ENCODE measurements at regions not wholly inside any gene's neighbourhood (a gene's known extent, or its start where the extent isn't known, plus 50 kb on each side); places are given as distances from the start of the nearest gene placed in this dataset.

GRCh38 chr9:84598921-84599636 is 70.5 kb upstream of the NTRK2 start:
- Mint-ChIP-seq H3K9me3 (no peaks in the 10 kb centered on the region), H3K4me1 (peaks cover 10% of the 10 kb centered on the region), H3K27me3 (ENCODE audit: low read depth) (no peaks in the 10 kb centered on the region), H3K36me3 (ENCODE audit: low read depth) (no peaks in the 10 kb centered on the region), H3K4me3 (no peak overlapping the region), H3K27ac (no peak overlapping the region)
- TF ChIP-seq, protein P1, sequence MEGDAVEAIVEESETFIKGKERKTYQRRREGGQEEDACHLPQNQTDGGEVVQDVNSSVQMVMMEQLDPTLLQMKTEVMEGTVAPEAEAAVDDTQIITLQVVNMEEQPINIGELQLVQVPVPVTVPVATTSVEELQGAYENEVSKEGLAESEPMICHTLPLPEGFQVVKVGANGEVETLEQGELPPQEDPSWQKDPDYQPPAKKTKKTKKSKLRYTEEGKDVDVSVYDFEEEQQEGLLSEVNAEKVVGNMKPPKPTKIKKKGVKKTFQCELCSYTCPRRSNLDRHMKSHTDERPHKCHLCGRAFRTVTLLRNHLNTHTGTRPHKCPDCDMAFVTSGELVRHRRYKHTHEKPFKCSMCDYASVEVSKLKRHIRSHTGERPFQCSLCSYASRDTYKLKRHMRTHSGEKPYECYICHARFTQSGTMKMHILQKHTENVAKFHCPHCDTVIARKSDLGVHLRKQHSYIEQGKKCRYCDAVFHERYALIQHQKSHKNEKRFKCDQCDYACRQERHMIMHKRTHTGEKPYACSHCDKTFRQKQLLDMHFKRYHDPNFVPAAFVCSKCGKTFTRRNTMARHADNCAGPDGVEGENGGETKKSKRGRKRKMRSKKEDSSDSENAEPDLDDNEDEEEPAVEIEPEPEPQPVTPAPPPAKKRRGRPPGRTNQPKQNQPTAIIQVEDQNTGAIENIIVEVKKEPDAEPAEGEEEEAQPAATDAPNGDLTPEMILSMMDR (IDR thresholded peaks at IDR 0.05; ENCODE audit: unreplicated experiment in 3 of 3), result no peak

DNA sequence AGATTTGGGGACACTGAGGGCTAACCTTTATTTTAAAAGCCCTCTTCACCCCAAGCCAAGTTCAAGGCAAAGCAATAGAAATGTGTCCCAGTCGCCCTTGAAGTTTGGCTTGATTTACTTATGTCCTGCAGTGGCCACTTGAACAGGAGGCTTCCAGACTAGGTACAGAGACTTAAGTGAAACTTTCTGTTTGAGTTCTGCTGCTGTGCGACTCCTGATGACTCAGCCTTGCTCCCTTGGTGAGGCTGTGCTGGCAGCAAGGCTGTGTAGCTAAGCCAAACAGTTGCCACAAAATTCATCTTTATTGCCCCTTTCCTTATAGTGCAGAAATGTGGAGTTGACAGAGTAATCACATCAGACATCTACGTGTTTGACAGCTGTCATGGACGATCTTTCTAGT is 68.8 kb upstream of the NTRK2 start:
- no peaks in the 10 kb centered on the region for H3K36me3 Mint-ChIP-seq (ENCODE audit: low read depth)
- H3K4me3 Mint-ChIP-seq, result no peak overlapping the region
- H3K27ac Mint-ChIP-seq, result peak overlapping the region in 1 of 3 experiments; percentile 1
- H3K4me1 Mint-ChIP-seq, result peaks cover 12% of the 10 kb centered on the region
- H3K9me3 Mint-ChIP-seq, result no peaks in the 10 kb centered on the region
- TF ChIP-seq, protein P1 (IDR thresholded peaks at IDR 0.05; ENCODE audit: unreplicated experiment in 3 of 3), result no peak
- no peaks in the 10 kb centered on the region for H3K27me3 Mint-ChIP-seq (ENCODE audit: low read depth)

- TF ChIP-seq, protein P1 (IDR thresholded peaks at IDR 0.05; ENCODE audit: unreplicated experiment in 3 of 3), result no peak
- no peak overlapping the region for H3K27ac Mint-ChIP-seq
- H3K9me3 Mint-ChIP-seq, result peaks cover 6% of the 10 kb centered on the region
- peaks cover 12% of the 10 kb centered on the region for H3K4me1 Mint-ChIP-seq
- H3K27me3 Mint-ChIP-seq (ENCODE audit: low read depth), result no peaks in the 10 kb centered on the region
- H3K36me3 Mint-ChIP-seq (ENCODE audit: low read depth), result no peaks in the 10 kb centered on the region
- no peak overlapping the region for H3K4me3 Mint-ChIP-seq
Measured at GRCh38 chr9:84604223-84604622, 65.3 kb upstream of the NTRK2 start.

DNA sequence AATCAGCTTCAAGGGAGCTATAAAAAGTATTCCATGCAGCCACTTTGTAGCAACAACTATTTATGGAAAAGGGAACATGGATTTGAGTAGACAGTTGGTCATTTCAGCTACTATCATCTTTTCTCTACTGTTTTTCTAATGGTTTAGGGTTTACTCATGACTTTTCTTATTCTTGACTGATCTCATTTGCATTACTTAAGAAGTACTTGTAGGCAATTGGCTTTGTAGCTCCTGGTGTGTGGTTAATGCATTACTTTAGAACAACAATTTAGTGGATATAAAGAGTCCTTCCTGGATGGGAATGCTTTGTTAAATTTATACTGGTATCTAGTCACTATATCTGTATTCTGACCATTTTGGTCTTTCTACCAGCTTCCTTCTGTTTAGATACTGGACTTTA is 59.8 kb upstream of the NTRK2 start:
- H3K4me1 Mint-ChIP-seq, result peaks cover 13% of the 10 kb centered on the region
- TF ChIP-seq, protein P1 (IDR thresholded peaks at IDR 0.05; ENCODE audit: unreplicated experiment in 3 of 3), result no peak
- H3K27me3 Mint-ChIP-seq (ENCODE audit: low read depth), result no peaks in the 10 kb centered on the region
- no peak overlapping the region for H3K4me3 Mint-ChIP-seq
- no peak overlapping the region for H3K27ac Mint-ChIP-seq
- no peaks in the 10 kb centered on the region for H3K36me3 Mint-ChIP-seq (ENCODE audit: low read depth)
- peaks cover 17% of the 10 kb centered on the region for H3K9me3 Mint-ChIP-seq

DNA sequence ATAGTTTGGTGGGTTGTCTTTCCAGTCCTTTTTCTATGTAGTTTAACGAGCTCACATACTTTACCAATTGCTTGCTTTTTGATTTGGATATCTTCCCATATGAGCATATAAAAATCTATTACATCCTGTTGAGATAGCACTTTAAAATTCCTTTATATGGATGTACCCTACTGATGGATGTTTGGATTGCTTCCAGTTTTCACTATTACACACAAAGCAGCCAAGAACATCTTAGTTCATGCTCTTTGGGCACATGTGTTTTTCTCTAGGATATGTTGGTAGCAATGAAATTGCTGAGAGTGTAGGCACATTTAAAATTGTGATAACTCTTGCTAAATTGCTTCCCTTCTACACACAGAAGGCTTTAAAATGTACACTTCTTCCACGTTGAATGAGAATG is 56.1 kb upstream of the NTRK2 start:
- Mint-ChIP-seq H3K9me3 (peaks cover 12% of the 10 kb centered on the region), H3K4me1 (peaks cover 40% of the 10 kb centered on the region), H3K27ac (no peak overlapping the region), H3K4me3 (no peak overlapping the region), H3K36me3 (ENCODE audit: low read depth) (no peaks in the 10 kb centered on the region), H3K27me3 (ENCODE audit: low read depth) (no peaks in the 10 kb centered on the region)
- TF ChIP-seq, protein P1 (IDR thresholded peaks at IDR 0.05; ENCODE audit: unreplicated experiment in 3 of 3), result no peak

DNA sequence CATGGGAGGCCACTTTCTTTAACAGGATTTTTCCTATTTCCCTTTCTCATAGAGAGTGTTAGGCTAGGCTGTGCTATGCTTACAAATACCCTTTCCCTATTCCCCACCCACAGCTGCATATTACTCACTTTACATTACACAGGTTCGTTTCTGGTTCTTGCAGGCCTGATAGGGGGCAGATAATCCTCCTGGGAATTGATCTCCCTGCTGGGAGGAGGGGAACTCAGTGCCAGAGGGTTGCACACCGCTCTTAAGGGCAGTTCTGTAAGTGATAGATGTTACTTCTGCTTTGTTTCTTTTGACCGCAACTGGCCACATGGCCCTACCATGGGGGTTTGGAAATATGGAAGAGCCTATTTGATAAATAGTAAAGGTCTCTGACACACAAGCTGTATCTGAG is 54.0 kb upstream of the NTRK2 start:
- Mint-ChIP-seq H3K36me3 (ENCODE audit: low read depth) (no peaks in the 10 kb centered on the region), H3K4me1 (peaks cover 47% of the 10 kb centered on the region), H3K4me3 (no peak overlapping the region), H3K27me3 (ENCODE audit: low read depth) (no peaks in the 10 kb centered on the region), H3K27ac (peak overlapping the region in 1 of 3 experiments; percentile 41), H3K9me3 (no peaks in the 10 kb centered on the region)
- TF ChIP-seq, protein P1 (IDR thresholded peaks at IDR 0.05; ENCODE audit: unreplicated experiment in 3 of 3), result no peak

All from nephron (organoid).